GM18519 (cell line): ENCODE measurements at regions not wholly inside any gene's neighbourhood (a gene's known extent, or its start where the extent isn't known, plus 50 kb on each side); places are given as distances from the start of the nearest gene placed in this dataset.
"Not testable (repeated sequence)": the region's sequence is repeated elsewhere in the genome, so short reads cannot be mapped to it uniquely, and the experiment has no call there.

Source experiments
- ATAC-seq: cut with Tn5 transposase; IDR thresholded peaks from one replicate; pipeline ENCODE4 v1.9.1; 2021; ENCODE audit warnings: mild to moderate bottlenecking, moderate library complexity; ENCODE audit not compliant: unreplicated experiment, low FRiP score

GRCh38 chr5:5906778-5907177, 471.6 kb downstream of the MED10 start:
- no peak for ATAC-seq

- ATAC-seq = no peak
Measured at GRCh38 chr5:5905186-5905585, 473.2 kb downstream of the MED10 start.

GRCh38 chr5:5904113-5904512, 474.2 kb downstream of the MED10 start:
- ATAC-seq = no peak

GRCh38 chr5:5902678-5903646, 475.4 kb downstream of the MED10 start:
- ATAC-seq = no peak

- ATAC-seq = no peak
Measured at GRCh38 chr5:5900350-5900749, 477.9 kb downstream of the ICE1 start.

GRCh38 chr5:5899716-5900115, 477.2 kb downstream of the ICE1 start:
- no peak for ATAC-seq

GRCh38 chr5:5888284-5888683, 465.8 kb downstream of the ICE1 start:
- no peak for ATAC-seq

- no peak for ATAC-seq
Measured at GRCh38 chr5:5887833-5888232, 465.4 kb downstream of the ICE1 start.

- peak; percentile 73 for ATAC-seq
Measured at GRCh38 chr5:5886812-5887486, 464.5 kb downstream of the ICE1 start.

GRCh38 chr5:5886353-5886752, 463.9 kb downstream of the ICE1 start:
- ATAC-seq = no peak

- no peak for ATAC-seq
Measured at GRCh38 chr5:5885782-5886181, 463.3 kb downstream of the ICE1 start.

GRCh38 chr5:5884593-5884992, 462.1 kb downstream of the ICE1 start:
- ATAC-seq = no peak

- no peak for ATAC-seq
Measured at GRCh38 chr5:5883562-5883961, 461.1 kb downstream of the ICE1 start.

- no peak for ATAC-seq
Measured at GRCh38 chr5:5883146-5883545, 460.7 kb downstream of the ICE1 start.

- no peak for ATAC-seq
Measured at GRCh38 chr5:5882706-5883105, 460.2 kb downstream of the ICE1 start.

GRCh38 chr5:5881294-5881693, 458.8 kb downstream of the ICE1 start:
- ATAC-seq = no peak

GRCh38 chr5:5880077-5880763, 457.7 kb downstream of the ICE1 start:
- no peak for ATAC-seq

GRCh38 chr5:5857396-5857795, 434.9 kb downstream of the ICE1 start:
- no peak for ATAC-seq

GRCh38 chr5:5854087-5854486, 431.6 kb downstream of the ICE1 start:
- no peak for ATAC-seq

GRCh38 chr5:5838493-5838892, 416.0 kb downstream of the ICE1 start:
- ATAC-seq = no peak

- ATAC-seq = not testable (repeated sequence)
Measured at GRCh38 chr5:5831622-5832021, 409.1 kb downstream of the ICE1 start.
